ENCODE measurements at regions not wholly inside any gene's neighbourhood (a gene's known extent, or its start where the extent isn't known, plus 50 kb on each side); places are given as distances from the start of the nearest gene placed in this dataset.

GRCh38 chr20:11499101-11499634 lies 418.5 kb upstream of the BTBD3 start:
- 67 to 74% methylated on average over 6 of the region's 6 CpGs for WGBS, 2 donors
- H3K4me1 ChIP-seq, result no peaks in the 10 kb centered on the region
- H3K4me3 ChIP-seq, result no peak overlapping the region
- no peak for TF ChIP-seq CTCF (IDR thresholded peaks at IDR 0.05)
- peaks cover 0 to 5% (median 0%) of the 10 kb centered on the region in 7 donors for H3K27me3 ChIP-seq
- ATAC-seq, result no peak
- intact Hi-C loops (cut with DNase I), result no loop called here
- H3K36me3 ChIP-seq, result no peaks in the 10 kb centered on the region
- DNase-seq, result no peak
- H3K27ac ChIP-seq, result no peak overlapping the region
- H3K9me3 ChIP-seq, result no peaks in the 10 kb centered on the region

GRCh38 chr20:11502061-11502460 lies 415.6 kb upstream of the BTBD3 start:
- no peak overlapping the region for H3K4me3 ChIP-seq
- TF ChIP-seq CTCF (IDR thresholded peaks at IDR 0.05), result no peak
- ATAC-seq (no peak), DNase-seq (no peak)
- H3K9me3 ChIP-seq, result no peaks in the 10 kb centered on the region
- intact Hi-C loops (cut with DNase I), result no loop called here
- H3K4me1 ChIP-seq, result no peaks in the 10 kb centered on the region
- peaks cover 0 to 5% (median 0%) of the 10 kb centered on the region in 7 donors for H3K27me3 ChIP-seq
- WGBS, 2 donors, result 76 to 80% methylated on average over 1 of the region's 1 CpG
- no peaks in the 10 kb centered on the region for H3K36me3 ChIP-seq
- no peak overlapping the region for H3K27ac ChIP-seq

GRCh38 chr20:11502671-11503070 lies 415.0 kb upstream of the BTBD3 start:
- H3K27me3 ChIP-seq, result peaks cover 0 to 4% (median 0%) of the 10 kb centered on the region in 7 donors
- H3K36me3 ChIP-seq, result no peaks in the 10 kb centered on the region
- H3K27ac ChIP-seq, result no peak overlapping the region
- TF ChIP-seq CTCF (IDR thresholded peaks at IDR 0.05), result no peak
- DNase-seq (no peak), ATAC-seq (no peak)
- no peaks in the 10 kb centered on the region for H3K4me1 ChIP-seq
- intact Hi-C loops (cut with DNase I), result no loop called here
- H3K4me3 ChIP-seq, result no peak overlapping the region
- no peaks in the 10 kb centered on the region for H3K9me3 ChIP-seq

DNA sequence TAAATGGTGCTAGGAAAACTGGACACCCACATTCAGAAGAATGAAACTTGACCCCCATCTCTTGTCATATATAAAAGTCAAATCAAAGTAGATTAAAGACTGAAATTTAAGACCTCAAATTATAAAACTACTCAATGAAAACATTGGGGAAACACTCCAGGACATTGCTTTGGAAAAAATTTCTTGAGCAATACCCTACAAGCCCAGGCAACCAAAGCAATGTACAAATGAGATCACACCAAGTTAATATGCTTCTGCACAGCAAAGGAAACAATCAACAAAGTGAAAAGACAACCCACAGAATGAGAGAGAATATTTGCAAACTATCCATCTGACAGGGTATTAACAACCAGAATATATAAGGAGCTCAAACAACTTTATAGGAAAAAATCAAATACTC lies 407.9 kb upstream of the BTBD3 start:
- TF ChIP-seq CTCF (IDR thresholded peaks at IDR 0.05), result no peak
- intact Hi-C loops (cut with DNase I), result no loop called here
- Histone ChIP-seq H3K4me3 (no peak overlapping the region), H3K27ac (no peak overlapping the region), H3K9me3 (peaks cover 0 to 12% (median 4%) of the 10 kb centered on the region in 11 donors), H3K36me3 (no peaks in the 10 kb centered on the region), H3K4me1 (no peaks in the 10 kb centered on the region), H3K27me3 (no peaks in the 10 kb centered on the region)
- DNase-seq (no peak), ATAC-seq (no peak)
